SK-N-MC (cell line): ENCODE measurements at regions not wholly inside any gene's neighbourhood (a gene's known extent, or its start where the extent isn't known, plus 50 kb on each side); places are given as distances from the start of the nearest gene placed in this dataset.

Experiments used
- DNase-seq: peaks from one replicate; pipeline ENCODE4 v3.0.0-alpha.2; 2011; ENCODE audit warnings: low read depth, low spot score
- H3K27ac ChIP-seq: fragments of 200-600 bp; sonication (generic); 2 replicates; pipeline ENCODE4 v1.5.1; 2016; ENCODE audit warnings: mixed run types
- H3K36me3 ChIP-seq: fragments of 200-600 bp; sonication (generic); 2 replicates; pipeline ENCODE4 v1.6.1; 2017; ENCODE audit warnings: antibody characterized with exemption, low read length, mixed read lengths; ENCODE audit not compliant: insufficient read depth
- H3K4me3 ChIP-seq: fragments of 200-600 bp; sonication (generic); 2 replicates; pipeline ENCODE4 v1.5.1; 2016
- H3K9ac ChIP-seq: fragments of 200-600 bp; sonication (generic); 2 replicates; pipeline ENCODE4 v1.8.0; 2017; ENCODE audit warnings: mixed run types, mixed read lengths; ENCODE audit not compliant: insufficient read length
- H3K9me3 ChIP-seq: fragments of 200-600 bp; sonication (generic); 2 replicates; pipeline ENCODE4 v1.6.1; 2017; ENCODE audit warnings: low read depth, mild to moderate bottlenecking, antibody characterized with exemption, low read length, moderate library complexity, mixed read lengths
- EZH2 ChIP-seq: fragments of 200-600 bp; sonication (generic); IDR thresholded peaks from one replicate; pipeline ENCODE4 v1.6.1; 2017; ENCODE audit warnings: antibody characterized with exemption
- FOXP2 ChIP-seq: optimal IDR thresholded peaks from 2 replicates; pipeline ENCODE3; 2011; ENCODE audit warnings: mild to moderate bottlenecking, moderate library complexity; ENCODE audit not compliant: insufficient read depth; ENCODE audit errors: extremely low read length, control extremely low read depth
- POLR2AphosphoS5 ChIP-seq: IDR thresholded peaks from 2 replicates; pipeline ENCODE4 v1.6.1; 2012; ENCODE audit warnings: mild to moderate bottlenecking, low read depth, low read length, borderline replicate concordance

DNA sequence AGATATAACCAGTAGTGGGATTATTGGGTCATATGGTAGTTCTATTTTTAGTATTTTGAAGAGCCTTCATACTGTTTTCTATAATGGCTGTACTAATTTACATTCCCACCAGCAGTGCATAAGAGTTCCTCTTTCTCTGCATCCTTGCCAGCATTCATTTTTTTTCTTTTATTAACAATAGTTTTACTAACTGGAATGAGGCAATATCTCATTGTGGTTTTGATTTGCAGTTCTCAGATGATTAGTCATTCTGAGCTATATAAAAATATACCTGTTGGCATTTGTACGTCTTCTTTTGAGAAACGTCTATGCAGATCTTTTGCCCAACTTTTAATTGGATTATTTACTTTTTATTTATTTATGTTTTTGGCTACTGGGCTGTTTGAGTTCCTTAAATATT, 1579.3 kb upstream of the CDH6 start:
- TF ChIP-seq FOXP2, result no peak
- no peak for TF ChIP-seq EZH2
- no peak for TF ChIP-seq POLR2AphosphoS5
- H3K9me3 ChIP-seq, result no peaks in the 10 kb centered on the region; the same call in 1 of the 2 replicates
- H3K27ac ChIP-seq, result no peak overlapping the region
- H3K4me3 ChIP-seq, result no peak overlapping the region
- no peaks in the 10 kb centered on the region for H3K36me3 ChIP-seq
- no peak overlapping the region for H3K9ac ChIP-seq
- peak; percentile 10 for DNase-seq

GRCh38 chr5:29588236-29588635, 1605.2 kb upstream of the CDH6 start:
- Histone ChIP-seq H3K9ac (no peak overlapping the region), H3K9me3 (peaks cover 3% of the 10 kb centered on the region; the same call in 1 of the 2 replicates), H3K36me3 (no peaks in the 10 kb centered on the region), H3K4me3 (no peak overlapping the region), H3K27ac (no peak overlapping the region)
- TF ChIP-seq EZH2, result no peak
- TF ChIP-seq FOXP2, result no peak
- TF ChIP-seq POLR2AphosphoS5, result no peak
- DNase-seq, result no peak

DNA sequence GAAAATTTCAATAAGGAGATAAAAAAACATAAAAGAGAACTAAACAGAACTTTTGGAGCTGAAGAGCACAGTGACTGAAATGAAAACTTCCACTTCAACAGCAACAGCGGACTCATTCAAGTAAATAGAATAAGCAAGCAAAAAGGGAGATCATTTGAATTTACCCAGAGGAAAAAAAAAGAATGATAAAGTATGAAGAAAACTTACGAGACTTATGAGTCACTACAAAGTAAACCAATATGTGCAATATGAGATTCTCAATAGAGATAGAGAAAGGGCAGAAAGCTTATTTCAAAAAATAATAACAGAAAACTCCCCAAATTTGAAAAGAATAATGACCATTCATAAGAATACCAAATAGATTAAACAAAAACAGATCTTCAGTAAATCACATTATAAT, 1605.7 kb upstream of the CDH6 start:
- DNase-seq, result no peak
- Histone ChIP-seq H3K27ac (no peak overlapping the region), H3K9ac (no peak overlapping the region), H3K36me3 (no peaks in the 10 kb centered on the region), H3K9me3 (peaks cover 3% of the 10 kb centered on the region; the same call in 1 of the 2 replicates), H3K4me3 (no peak overlapping the region)
- TF ChIP-seq EZH2 (no peak), POLR2AphosphoS5 (no peak), FOXP2 (no peak)

GRCh38 chr5:29568028-29568427, 1625.5 kb upstream of the CDH6 start:
- Histone ChIP-seq H3K4me3 (no peak overlapping the region), H3K9me3 (no peaks in the 10 kb centered on the region), H3K9ac (no peak overlapping the region), H3K27ac (no peak overlapping the region), H3K36me3 (no peaks in the 10 kb centered on the region)
- no peak for DNase-seq
- TF ChIP-seq EZH2 (no peak), POLR2AphosphoS5 (no peak)

GRCh38 chr5:29561564-29561963, 1631.9 kb upstream of the CDH6 start:
- no peaks in the 10 kb centered on the region for H3K9me3 ChIP-seq

DNA sequence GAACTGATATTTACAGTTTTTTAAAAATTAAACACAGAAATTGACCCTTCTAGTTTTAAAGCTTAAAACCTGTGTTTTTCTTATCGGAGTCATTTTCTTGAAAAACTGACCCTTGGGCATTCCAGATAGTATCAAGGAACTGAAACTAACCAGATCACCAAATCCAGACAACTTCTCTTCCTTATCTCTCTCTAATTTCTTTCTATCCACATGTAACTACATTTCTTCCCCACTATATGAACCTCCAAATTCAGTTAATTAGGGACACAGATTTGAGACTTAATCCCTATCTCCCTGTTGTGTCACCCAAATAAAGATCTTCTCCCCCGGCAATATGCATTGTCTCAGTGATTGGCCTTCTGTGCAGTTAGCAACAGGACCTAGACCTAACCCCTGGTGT, 1643.0 kb upstream of the CDH6 start:
- no peak for TF ChIP-seq FOXP2
- no peak for TF ChIP-seq POLR2AphosphoS5
- TF ChIP-seq EZH2, result no peak
- DNase-seq, result no peak
- no peak overlapping the region for H3K9ac ChIP-seq

More at GRCh38 chr5:29561564-29561963, 1631.9 kb upstream of the CDH6 start:
- no peak overlapping the region for H3K4me3 ChIP-seq
- no peak for DNase-seq
- H3K9ac ChIP-seq, result no peak overlapping the region
- H3K27ac ChIP-seq, result no peak overlapping the region
- H3K36me3 ChIP-seq, result no peaks in the 10 kb centered on the region
- TF ChIP-seq FOXP2 (no peak), EZH2 (no peak), POLR2AphosphoS5 (no peak)

GRCh38 chr5:29548262-29548661, 1645.2 kb upstream of the CDH6 start:
- Histone ChIP-seq H3K9me3 (no peaks in the 10 kb centered on the region), H3K4me3 (no peak overlapping the region), H3K36me3 (no peaks in the 10 kb centered on the region), H3K27ac (no peak overlapping the region), H3K9ac (no peak overlapping the region)
- TF ChIP-seq POLR2AphosphoS5 (no peak), EZH2 (no peak), FOXP2 (no peak)
- no peak for DNase-seq

More for the DNA sequence above, 1643.0 kb upstream of the CDH6 start:
- no peaks in the 10 kb centered on the region for H3K36me3 ChIP-seq
- H3K9me3 ChIP-seq, result peaks cover 6% of the 10 kb centered on the region; the same call in 1 of the 2 replicates
- no peak overlapping the region for H3K27ac ChIP-seq
- no peak overlapping the region for H3K4me3 ChIP-seq

DNA sequence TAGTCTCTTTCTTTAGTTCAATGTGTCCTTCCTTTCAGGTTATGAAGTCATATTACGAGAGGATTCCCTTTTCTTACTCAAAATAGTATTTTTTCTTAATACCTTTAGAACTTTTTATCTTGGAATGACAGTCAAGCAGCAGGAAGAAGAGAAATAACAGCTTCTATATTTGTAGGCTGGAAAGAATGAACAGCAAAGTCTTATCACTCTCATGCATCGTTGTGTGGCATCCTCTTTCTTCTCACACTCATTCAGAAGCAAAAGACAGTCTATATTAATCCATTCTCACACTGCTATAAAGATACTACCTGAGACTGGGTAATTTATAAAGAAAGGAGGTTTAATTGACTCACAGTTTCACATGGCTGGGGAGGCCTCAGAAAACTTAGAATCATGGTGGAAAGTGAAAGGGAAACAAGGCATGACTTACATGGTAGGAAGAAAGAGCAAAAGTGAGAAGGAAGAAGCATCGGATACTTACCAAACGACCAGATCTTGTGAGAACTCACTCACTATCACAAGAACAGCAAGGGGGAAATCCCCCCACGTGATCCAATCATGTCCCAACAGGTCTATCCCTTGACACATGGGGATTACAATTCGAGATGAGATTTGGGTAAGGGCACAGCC, 1646.1 kb upstream of the CDH6 start:
- TF ChIP-seq EZH2, result no peak
- no peak for TF ChIP-seq POLR2AphosphoS5
- TF ChIP-seq FOXP2, result no peak
- no peaks in the 10 kb centered on the region for H3K9me3 ChIP-seq
- no peak for DNase-seq
- H3K9ac ChIP-seq, result no peak overlapping the region
- H3K36me3 ChIP-seq, result no peaks in the 10 kb centered on the region
- no peak overlapping the region for H3K4me3 ChIP-seq
- H3K27ac ChIP-seq, result no peak overlapping the region

DNA sequence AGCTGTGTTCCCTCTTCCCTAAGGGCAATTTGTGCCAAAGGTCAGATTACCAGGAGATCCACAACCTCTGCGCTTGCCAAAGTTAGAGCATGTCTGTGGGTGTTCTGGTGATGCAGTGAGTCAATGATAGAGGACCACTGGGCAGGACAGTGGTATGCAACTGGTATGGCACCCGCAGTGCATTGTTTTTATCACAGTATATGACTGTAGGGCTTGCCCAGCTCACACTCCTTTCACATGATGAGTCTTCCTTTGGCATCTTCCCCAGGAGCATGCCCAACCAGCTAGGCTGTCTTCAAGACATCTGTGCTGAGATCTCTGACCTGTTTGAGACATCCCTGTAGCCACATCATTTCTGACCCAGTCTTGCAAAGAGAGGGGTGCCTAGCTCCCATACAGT, 1650.0 kb upstream of the CDH6 start:
- no peak overlapping the region for H3K27ac ChIP-seq
- DNase-seq, result no peak
- no peak for TF ChIP-seq EZH2

More for the DNA sequence above, 1650.0 kb upstream of the CDH6 start:
- Histone ChIP-seq H3K36me3 (no peaks in the 10 kb centered on the region), H3K4me3 (no peak overlapping the region), H3K9ac (no peak overlapping the region), H3K9me3 (no peaks in the 10 kb centered on the region)
